ENCODE measurements at regions not wholly inside any gene's neighbourhood (a gene's known extent, or its start where the extent isn't known, plus 50 kb on each side); places are given as distances from the start of the nearest gene placed in this dataset.

DNA sequence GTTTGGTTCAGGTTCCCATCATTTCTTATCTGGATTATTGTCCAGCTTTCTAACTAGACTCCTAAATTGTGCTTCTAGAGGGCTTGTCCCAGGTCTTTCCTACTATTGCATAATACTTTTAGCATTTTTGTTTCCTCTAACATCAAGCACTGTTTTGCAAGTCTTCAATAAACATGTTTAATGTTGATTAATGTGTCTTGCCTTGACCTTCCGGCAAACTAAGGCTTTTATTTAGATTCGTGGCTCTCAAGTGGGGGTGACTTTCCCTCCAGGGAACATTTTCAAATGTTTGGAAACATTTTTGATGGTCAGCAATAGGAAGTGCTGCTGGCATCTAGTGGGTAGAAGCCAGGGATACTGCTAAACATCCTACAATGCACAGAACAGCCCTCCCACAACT is 90.7 kb downstream of the RPE65 start:
- Histone ChIP-seq H3K9ac (ENCODE audit: low read length) (no peak overlapping the region), H3K9me3 (ENCODE audit: control insufficient read depth, low read depth, low read length) (no peaks in the 10 kb centered on the region), H3K36me3 (ENCODE audit: control insufficient read depth, low read depth, low read length) (no peaks in the 10 kb centered on the region), H3K4me3 (ENCODE audit: low read length) (no peak overlapping the region), H3K27me3 (ENCODE audit: control insufficient read depth, insufficient read depth, low read length) (no peaks in the 10 kb centered on the region), H3K4me1 (ENCODE audit: control insufficient read depth, low read depth, low read length) (no peaks in the 10 kb centered on the region), H3K27ac (ENCODE audit: low read length) (no peak overlapping the region)

DNA sequence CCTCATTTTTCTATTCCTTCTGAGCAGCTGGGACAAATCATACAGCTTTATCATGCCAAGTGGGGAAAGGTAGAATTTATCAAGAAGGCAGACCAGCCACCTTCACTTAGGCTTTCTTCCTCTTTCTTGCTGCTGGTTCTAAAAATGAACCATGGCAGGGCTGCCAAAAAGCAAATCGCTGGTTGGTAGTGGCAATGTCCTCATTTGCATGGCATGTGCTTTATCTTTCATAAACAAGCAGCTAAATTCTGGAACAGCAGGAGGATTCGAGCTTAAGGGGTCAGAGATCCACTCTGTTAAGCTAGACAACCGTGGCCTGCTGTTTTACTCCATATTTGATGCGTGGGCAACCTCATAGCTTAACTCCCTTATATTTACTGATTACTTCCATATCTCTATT is 91.3 kb downstream of the RPE65 start:
- Histone ChIP-seq H3K4me1 (ENCODE audit: control insufficient read depth, low read depth, low read length) (no peaks in the 10 kb centered on the region), H3K9me3 (ENCODE audit: control insufficient read depth, low read depth, low read length) (no peaks in the 10 kb centered on the region), H3K9ac (ENCODE audit: low read length) (no peak overlapping the region), H3K4me3 (ENCODE audit: low read length) (no peak overlapping the region), H3K36me3 (ENCODE audit: control insufficient read depth, low read depth, low read length) (no peaks in the 10 kb centered on the region), H3K27ac (ENCODE audit: low read length) (no peak overlapping the region), H3K27me3 (ENCODE audit: control insufficient read depth, insufficient read depth, low read length) (no peaks in the 10 kb centered on the region)

DNA sequence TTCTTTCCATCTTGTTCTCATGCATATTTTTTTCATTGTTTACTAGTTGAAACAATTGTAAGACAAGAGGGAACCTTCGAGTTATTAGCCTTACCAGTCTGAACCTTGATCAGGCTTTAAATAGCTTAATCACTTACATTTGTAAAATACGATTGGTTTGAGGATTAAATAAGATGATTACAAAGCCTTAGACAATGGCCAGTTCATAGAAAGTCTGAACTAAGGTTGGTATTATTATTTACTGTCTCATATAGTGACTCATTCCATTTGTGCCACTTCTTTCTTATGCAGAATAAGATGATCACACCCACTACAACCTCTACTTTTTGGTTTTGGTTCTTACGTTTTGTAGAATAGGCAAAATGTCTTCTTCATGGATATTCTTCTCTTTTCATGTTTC is 94.1 kb downstream of the RPE65 start:
- H3K9me3 ChIP-seq (ENCODE audit: control insufficient read depth, low read depth, low read length): no peaks in the 10 kb centered on the region
- no peaks in the 10 kb centered on the region for H3K4me1 ChIP-seq (ENCODE audit: control insufficient read depth, low read depth, low read length)
- no peaks in the 10 kb centered on the region for H3K27me3 ChIP-seq (ENCODE audit: control insufficient read depth, insufficient read depth, low read length)
- H3K9ac ChIP-seq (ENCODE audit: low read length): no peak overlapping the region
- H3K36me3 ChIP-seq (ENCODE audit: control insufficient read depth, low read depth, low read length): no peaks in the 10 kb centered on the region
- H3K27ac ChIP-seq (ENCODE audit: low read length): no peak overlapping the region
- no peak overlapping the region for H3K4me3 ChIP-seq (ENCODE audit: low read length)

DNA sequence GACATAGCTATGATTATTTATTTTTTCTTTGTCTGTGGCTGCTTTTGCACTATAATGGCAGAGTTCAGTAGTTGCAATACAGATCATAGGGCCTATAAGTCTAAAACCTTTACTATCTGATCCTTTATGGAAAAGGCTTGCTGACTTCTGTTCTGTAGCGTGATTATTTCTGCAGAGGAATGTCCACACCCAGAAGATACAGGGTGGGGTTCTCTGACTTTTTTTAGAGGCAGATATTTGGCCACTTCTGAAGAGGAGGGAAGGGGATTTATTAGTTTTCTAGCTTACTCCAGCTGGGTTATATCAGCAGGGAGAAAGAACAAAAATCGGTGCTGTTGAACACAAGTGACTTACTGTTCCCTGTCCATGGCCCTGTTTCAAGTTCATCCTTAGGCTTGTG is 97.6 kb downstream of the RPE65 start:
- no peaks in the 10 kb centered on the region for H3K27me3 ChIP-seq (ENCODE audit: control insufficient read depth, insufficient read depth, low read length)
- no peaks in the 10 kb centered on the region for H3K36me3 ChIP-seq (ENCODE audit: control insufficient read depth, low read depth, low read length)
- H3K9ac ChIP-seq (ENCODE audit: low read length): no peak overlapping the region
- H3K27ac ChIP-seq (ENCODE audit: low read length): no peak overlapping the region
- H3K4me3 ChIP-seq (ENCODE audit: low read length): no peak overlapping the region
- H3K9me3 ChIP-seq (ENCODE audit: control insufficient read depth, low read depth, low read length): no peaks in the 10 kb centered on the region
- no peaks in the 10 kb centered on the region for H3K4me1 ChIP-seq (ENCODE audit: control insufficient read depth, low read depth, low read length)

DNA sequence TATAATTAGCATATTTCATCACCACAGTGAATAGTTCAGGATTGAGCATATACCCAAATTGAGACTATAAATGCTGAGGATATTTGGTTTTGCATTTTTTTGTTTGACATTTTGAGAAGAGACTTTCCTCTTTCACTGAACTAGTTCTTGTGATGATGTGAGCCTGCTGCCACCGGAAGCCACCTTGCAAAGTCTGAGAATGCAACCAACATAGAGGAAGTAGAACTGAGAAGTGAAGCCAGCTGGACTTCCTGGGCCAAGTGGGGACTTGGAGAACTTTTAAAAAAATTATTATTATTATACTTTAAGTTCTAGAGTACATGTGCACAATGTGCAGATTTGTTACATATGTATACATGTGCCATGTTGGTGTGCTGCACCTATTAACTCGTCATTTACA is 102.3 kb downstream of the RPE65 start:
- Histone ChIP-seq H3K9ac (ENCODE audit: low read length) (no peak overlapping the region), H3K4me3 (ENCODE audit: low read length) (no peak overlapping the region), H3K4me1 (ENCODE audit: control insufficient read depth, low read depth, low read length) (no peaks in the 10 kb centered on the region), H3K27me3 (ENCODE audit: control insufficient read depth, insufficient read depth, low read length) (no peaks in the 10 kb centered on the region), H3K27ac (ENCODE audit: low read length) (no peak overlapping the region), H3K9me3 (ENCODE audit: control insufficient read depth, low read depth, low read length) (no peaks in the 10 kb centered on the region), H3K36me3 (ENCODE audit: control insufficient read depth, low read depth, low read length) (no peaks in the 10 kb centered on the region)

DNA sequence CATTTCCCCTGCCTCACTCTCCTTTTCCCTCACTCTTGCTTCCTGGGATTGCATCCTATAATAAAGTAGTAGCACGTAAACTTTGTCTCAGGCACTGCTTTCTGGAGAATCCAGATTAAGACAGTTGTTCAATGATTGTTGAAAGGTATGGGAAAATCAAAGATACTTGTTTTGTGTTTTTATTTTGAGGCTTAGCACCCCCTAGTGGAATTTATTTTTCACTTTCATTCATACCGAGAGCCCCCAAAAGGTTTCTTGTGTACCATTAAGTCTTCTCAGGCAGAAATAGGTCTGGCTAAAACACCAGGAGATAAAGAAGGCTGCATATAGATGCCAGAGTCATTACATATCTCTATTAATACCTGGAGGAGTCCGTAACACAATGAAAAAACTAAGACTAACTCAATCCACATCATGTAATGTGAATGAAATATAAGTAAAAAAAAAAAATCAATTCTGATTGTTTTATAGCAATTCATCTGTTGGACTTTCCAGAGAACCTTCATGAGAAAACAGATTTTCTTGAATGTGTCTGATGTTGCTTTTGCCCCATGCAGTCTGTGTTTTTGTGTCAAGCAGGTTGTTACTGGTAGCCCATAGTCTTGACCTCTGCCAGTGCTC is 103.5 kb downstream of the RPE65 start:
- Histone ChIP-seq H3K9me3 (ENCODE audit: control insufficient read depth, low read depth, low read length) (no peaks in the 10 kb centered on the region), H3K27ac (ENCODE audit: low read length) (no peak overlapping the region), H3K36me3 (ENCODE audit: control insufficient read depth, low read depth, low read length) (no peaks in the 10 kb centered on the region), H3K4me1 (ENCODE audit: control insufficient read depth, low read depth, low read length) (no peaks in the 10 kb centered on the region), H3K27me3 (ENCODE audit: control insufficient read depth, insufficient read depth, low read length) (no peaks in the 10 kb centered on the region), H3K4me3 (ENCODE audit: low read length) (no peak overlapping the region), H3K9ac (ENCODE audit: low read length) (no peak overlapping the region)

DNA sequence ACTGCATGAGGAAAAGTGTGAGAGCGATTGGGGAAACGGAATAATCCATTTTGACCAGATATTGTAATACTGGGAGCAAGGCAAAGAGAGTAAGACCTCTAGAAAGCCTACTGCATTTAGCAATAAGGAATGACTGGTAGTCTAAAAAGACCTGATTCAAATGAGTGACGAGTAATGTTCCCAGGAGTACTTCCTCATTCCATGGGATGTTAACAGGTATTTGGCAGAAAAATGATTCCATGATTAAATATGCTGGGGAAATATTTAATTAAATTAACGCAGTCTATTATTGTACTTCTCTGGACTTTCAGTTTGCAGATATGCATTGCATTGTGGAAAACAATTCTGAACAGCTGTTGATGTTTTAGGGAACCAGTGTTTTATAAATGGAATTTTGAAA is 105.5 kb downstream of the RPE65 start:
- H3K27me3 ChIP-seq (ENCODE audit: control insufficient read depth, insufficient read depth, low read length): no peaks in the 10 kb centered on the region
- H3K27ac ChIP-seq (ENCODE audit: low read length): no peak overlapping the region

DNA sequence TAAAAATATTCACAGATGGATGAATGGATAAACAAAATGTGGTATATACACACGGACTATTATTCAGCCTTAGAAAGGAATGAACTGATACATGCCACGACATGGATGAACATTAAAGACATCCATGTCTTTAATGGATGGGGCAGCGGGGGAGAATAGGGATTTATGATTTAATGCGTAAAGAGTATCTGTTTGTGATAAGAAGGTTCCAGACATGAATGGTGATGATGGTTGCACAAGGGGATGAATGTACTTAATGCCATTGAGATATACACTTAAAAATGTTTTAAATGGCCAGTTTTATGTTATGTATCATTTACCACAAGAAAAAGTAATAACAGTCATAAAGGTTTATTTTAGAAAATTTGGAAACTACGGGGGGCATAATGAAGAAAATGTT is 108.6 kb upstream of the WLS start:
- H3K27ac ChIP-seq (ENCODE audit: low read length): no peak overlapping the region
- no peaks in the 10 kb centered on the region for H3K27me3 ChIP-seq (ENCODE audit: control insufficient read depth, insufficient read depth, low read length)
- H3K36me3 ChIP-seq (ENCODE audit: control insufficient read depth, low read depth, low read length): no peaks in the 10 kb centered on the region
- H3K4me3 ChIP-seq (ENCODE audit: low read length): no peak overlapping the region
- H3K9ac ChIP-seq (ENCODE audit: low read length): no peak overlapping the region
- H3K4me1 ChIP-seq (ENCODE audit: control insufficient read depth, low read depth, low read length): no peaks in the 10 kb centered on the region
- no peaks in the 10 kb centered on the region for H3K9me3 ChIP-seq (ENCODE audit: control insufficient read depth, low read depth, low read length)

More for the DNA sequence above, 105.5 kb downstream of the RPE65 start:
- no peaks in the 10 kb centered on the region for H3K4me1 ChIP-seq (ENCODE audit: control insufficient read depth, low read depth, low read length)
- H3K4me3 ChIP-seq (ENCODE audit: low read length): no peak overlapping the region
- H3K9me3 ChIP-seq (ENCODE audit: control insufficient read depth, low read depth, low read length): no peaks in the 10 kb centered on the region
- H3K9ac ChIP-seq (ENCODE audit: low read length): no peak overlapping the region
- H3K36me3 ChIP-seq (ENCODE audit: control insufficient read depth, low read depth, low read length): no peaks in the 10 kb centered on the region

DNA sequence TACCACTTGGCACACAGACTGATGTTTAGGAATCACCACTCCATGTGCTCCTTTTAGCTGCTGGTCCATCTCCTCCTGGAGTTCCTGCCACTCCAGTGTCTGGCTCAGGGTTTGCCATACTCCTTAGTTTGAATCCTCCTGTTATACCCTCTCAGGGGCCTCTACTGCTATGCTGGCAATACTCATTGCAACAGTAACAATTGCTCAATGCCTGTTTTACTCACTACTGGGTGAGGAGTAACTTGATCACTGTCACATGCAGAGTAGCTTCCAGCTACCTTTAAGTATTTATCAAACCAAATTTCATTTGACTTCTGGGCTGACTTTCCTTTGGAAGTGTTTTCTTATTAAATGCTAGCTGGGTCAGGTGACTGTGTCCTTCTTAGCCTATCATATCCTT is 107.2 kb upstream of the WLS start:
- Histone ChIP-seq H3K27ac (ENCODE audit: low read length) (no peak overlapping the region), H3K36me3 (ENCODE audit: control insufficient read depth, low read depth, low read length) (no peaks in the 10 kb centered on the region), H3K4me1 (ENCODE audit: control insufficient read depth, low read depth, low read length) (no peaks in the 10 kb centered on the region), H3K9ac (ENCODE audit: low read length) (no peak overlapping the region), H3K4me3 (ENCODE audit: low read length) (no peak overlapping the region), H3K27me3 (ENCODE audit: control insufficient read depth, insufficient read depth, low read length) (no peaks in the 10 kb centered on the region), H3K9me3 (ENCODE audit: control insufficient read depth, low read depth, low read length) (no peaks in the 10 kb centered on the region)

DNA sequence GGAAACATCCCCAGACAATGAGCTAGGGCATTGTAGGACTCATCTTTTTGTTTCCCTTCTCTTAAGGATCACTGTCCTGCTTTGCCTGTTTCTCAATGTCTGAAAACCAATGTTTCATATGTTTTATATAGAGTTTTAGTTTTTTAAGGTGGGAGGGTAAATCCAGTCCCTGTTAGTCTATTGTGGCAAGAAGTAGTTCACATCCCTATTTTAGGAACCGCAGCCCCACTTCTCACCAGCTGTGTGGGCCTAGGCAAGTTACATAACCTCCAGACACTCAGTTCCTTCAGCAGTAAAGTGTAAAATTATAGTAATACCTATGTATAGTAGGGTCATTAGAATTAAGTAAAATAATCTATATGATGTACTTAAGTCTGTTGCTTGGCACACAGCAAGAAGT is 105.8 kb upstream of the WLS start:
- no peaks in the 10 kb centered on the region for H3K36me3 ChIP-seq (ENCODE audit: control insufficient read depth, low read depth, low read length)
- no peaks in the 10 kb centered on the region for H3K27me3 ChIP-seq (ENCODE audit: control insufficient read depth, insufficient read depth, low read length)
- H3K27ac ChIP-seq (ENCODE audit: low read length): no peak overlapping the region
- H3K4me3 ChIP-seq (ENCODE audit: low read length): no peak overlapping the region
- no peaks in the 10 kb centered on the region for H3K9me3 ChIP-seq (ENCODE audit: control insufficient read depth, low read depth, low read length)
- H3K9ac ChIP-seq (ENCODE audit: low read length): no peak overlapping the region
- H3K4me1 ChIP-seq (ENCODE audit: control insufficient read depth, low read depth, low read length): no peaks in the 10 kb centered on the region

DNA sequence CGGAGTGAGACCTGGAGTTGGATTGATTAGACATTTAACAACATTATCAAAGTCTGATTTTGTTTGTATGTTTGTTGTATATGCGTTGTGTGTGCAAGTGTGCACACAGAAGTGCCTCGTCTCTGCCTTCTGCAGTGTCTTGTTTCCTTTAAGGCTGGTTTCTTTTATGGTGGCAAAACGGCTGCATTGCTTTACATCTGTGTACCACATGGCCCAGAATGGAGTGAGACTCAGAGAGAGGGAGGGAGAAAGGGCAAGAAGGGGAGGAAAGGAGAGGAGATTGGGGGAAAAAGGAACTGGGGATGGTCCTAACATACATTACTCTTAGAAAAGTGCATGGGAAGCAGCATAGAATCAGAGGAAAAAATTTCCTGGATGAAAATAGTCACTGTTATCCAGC is 99.7 kb upstream of the WLS start:
- H3K27ac ChIP-seq (ENCODE audit: low read length): no peak overlapping the region
- H3K4me3 ChIP-seq (ENCODE audit: low read length): no peak overlapping the region
- no peaks in the 10 kb centered on the region for H3K9me3 ChIP-seq (ENCODE audit: control insufficient read depth, low read depth, low read length)
- no peaks in the 10 kb centered on the region for H3K36me3 ChIP-seq (ENCODE audit: control insufficient read depth, low read depth, low read length)
- H3K4me1 ChIP-seq (ENCODE audit: control insufficient read depth, low read depth, low read length): no peaks in the 10 kb centered on the region
- no peaks in the 10 kb centered on the region for H3K27me3 ChIP-seq (ENCODE audit: control insufficient read depth, insufficient read depth, low read length)
- H3K9ac ChIP-seq (ENCODE audit: low read length): no peak overlapping the region

DNA sequence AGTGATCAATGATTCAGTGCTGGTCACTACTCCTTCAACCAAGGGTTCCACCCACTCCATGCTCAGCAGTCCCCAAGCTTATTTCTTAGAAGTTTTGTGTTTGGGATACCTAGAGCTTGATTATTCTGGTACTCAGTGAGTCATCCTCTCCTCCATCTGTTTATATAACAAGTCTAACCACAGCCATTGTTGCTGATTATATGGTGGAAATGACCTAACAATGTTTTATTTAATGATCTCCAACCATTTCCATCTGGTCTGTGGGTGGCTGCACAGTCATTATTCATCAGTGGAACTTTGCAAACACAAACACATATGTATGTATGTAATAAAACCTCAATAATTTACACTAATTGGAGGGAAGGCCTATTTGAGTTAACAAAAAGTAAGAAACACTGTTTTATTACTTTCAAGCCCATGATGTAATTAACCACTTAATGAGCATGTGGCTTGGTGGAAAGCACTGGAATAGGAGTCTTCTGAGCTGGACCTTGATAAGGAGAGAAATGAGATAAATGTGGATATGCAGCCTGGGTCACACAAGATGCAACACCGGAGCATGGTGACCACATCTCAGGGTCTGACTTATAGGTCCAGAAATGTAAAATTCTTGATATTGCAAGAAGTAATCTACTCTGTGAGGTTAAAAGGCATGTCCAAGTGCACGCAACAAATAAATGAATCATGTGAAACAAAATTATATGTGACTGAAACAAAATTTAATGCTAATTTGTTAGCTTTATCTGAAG is 99.0 kb upstream of the WLS start:
- no peaks in the 10 kb centered on the region for H3K27me3 ChIP-seq (ENCODE audit: control insufficient read depth, insufficient read depth, low read length)
- H3K4me3 ChIP-seq (ENCODE audit: low read length): no peak overlapping the region
- no peak overlapping the region for H3K9ac ChIP-seq (ENCODE audit: low read length)
- H3K36me3 ChIP-seq (ENCODE audit: control insufficient read depth, low read depth, low read length): no peaks in the 10 kb centered on the region
- H3K27ac ChIP-seq (ENCODE audit: low read length): no peak overlapping the region
- no peaks in the 10 kb centered on the region for H3K9me3 ChIP-seq (ENCODE audit: control insufficient read depth, low read depth, low read length)
- no peaks in the 10 kb centered on the region for H3K4me1 ChIP-seq (ENCODE audit: control insufficient read depth, low read depth, low read length)
